HG03025 (cell line): ENCODE measurements at regions not wholly inside any gene's neighbourhood (a gene's known extent, or its start where the extent isn't known, plus 50 kb on each side); places are given as distances from the start of the nearest gene placed in this dataset.

ENCODE experiments used
- ATAC-seq: cut with Tn5 transposase; IDR thresholded peaks from one replicate; pipeline ENCODE4 v1.9.1; 2021; ENCODE audit warnings: mild to moderate bottlenecking, moderate library complexity; ENCODE audit not compliant: unreplicated experiment, low FRiP score

- no peak for ATAC-seq
Measured at GRCh38 chr11:97354026-97354425, 964.2 kb downstream of the JRKL start.

GRCh38 chr11:97354576-97354975, 964.8 kb downstream of the JRKL start:
- no peak for ATAC-seq

- ATAC-seq = no peak
Measured at GRCh38 chr11:97355230-97355629, 965.4 kb downstream of the JRKL start.

- ATAC-seq = no peak
Measured at GRCh38 chr11:97356144-97356543, 966.3 kb downstream of the JRKL start.

GRCh38 chr11:97359016-97359415, 969.2 kb downstream of the JRKL start:
- ATAC-seq = no peak

- ATAC-seq = no peak
Measured at GRCh38 chr11:97361812-97362378, 972.1 kb downstream of the JRKL start.

- no peak for ATAC-seq
Measured at GRCh38 chr11:97363331-97363730, 973.5 kb downstream of the JRKL start.

GRCh38 chr11:97364047-97364446, 974.2 kb downstream of the JRKL start:
- no peak for ATAC-seq

- ATAC-seq = no peak
Measured at GRCh38 chr11:97367406-97368083, 977.7 kb downstream of the JRKL start.

- ATAC-seq = no peak
Measured at GRCh38 chr11:97389270-97389669, 999.5 kb downstream of the JRKL start.

GRCh38 chr11:97398246-97398645, 1008.4 kb downstream of the JRKL start:
- ATAC-seq = no peak

- no peak for ATAC-seq
Measured at GRCh38 chr11:97409141-97409540, 1019.3 kb downstream of the JRKL start.

- no peak for ATAC-seq
Measured at GRCh38 chr11:97414801-97415200, 1025.0 kb downstream of the JRKL start.

- no peak for ATAC-seq
Measured at GRCh38 chr11:97419729-97420128, 1029.9 kb downstream of the JRKL start.

- no peak for ATAC-seq
Measured at GRCh38 chr11:97428247-97428790, 1038.5 kb downstream of the JRKL start.

GRCh38 chr11:97430877-97431276, 1041.1 kb downstream of the JRKL start:
- no peak for ATAC-seq

- no peak for ATAC-seq
Measured at GRCh38 chr11:97432926-97433325, 1043.1 kb downstream of the JRKL start.

GRCh38 chr11:97445561-97445960, 1055.7 kb downstream of the JRKL start:
- ATAC-seq = no peak

GRCh38 chr11:97451441-97451840, 1061.6 kb downstream of the JRKL start:
- ATAC-seq = no peak

GRCh38 chr11:97454988-97455387, 1065.2 kb downstream of the JRKL start:
- ATAC-seq = no peak

GRCh38 chr11:97460091-97460490, 1070.3 kb downstream of the JRKL start:
- ATAC-seq = no peak
